Inflammatory macrophage (primary cell): ENCODE measurements at regions not wholly inside any gene's neighbourhood (a gene's known extent, or its start where the extent isn't known, plus 50 kb on each side); places are given as distances from the start of the nearest gene placed in this dataset.

Experiments
- DNase-seq, 2 donors: peaks; one replicate each; pipeline ENCODE4 v3.0.0-alpha.2; 2020 to 2022

GRCh38 chr14:100955201-100955600 lies 51.7 kb upstream of the RTL1 start:
- no peak for DNase-seq

- DNase-seq: no peak
Measured at GRCh38 chr14:100962494-100962893, 59.0 kb upstream of the RTL1 start.

DNA sequence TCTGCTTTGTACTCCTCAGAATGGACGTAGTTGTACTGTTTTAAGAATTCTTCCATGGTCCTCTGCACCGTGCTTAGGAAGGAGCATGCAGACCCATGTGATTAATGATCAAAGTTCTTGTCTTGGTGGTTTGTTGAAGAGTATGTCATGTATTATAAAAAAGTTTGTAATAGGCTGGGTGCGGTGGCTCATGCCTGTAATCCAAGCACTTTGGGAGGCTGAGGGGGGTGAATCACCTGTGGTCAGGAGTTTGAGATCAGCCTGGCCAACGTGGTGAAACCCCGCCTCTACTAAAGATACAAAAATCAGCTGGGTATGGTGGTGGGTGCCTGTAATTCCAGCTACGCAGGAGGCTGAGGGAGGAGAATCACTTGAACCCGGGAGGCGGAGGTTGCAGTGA lies 61.8 kb upstream of the RTL1 start:
- DNase-seq: no peak

DNA sequence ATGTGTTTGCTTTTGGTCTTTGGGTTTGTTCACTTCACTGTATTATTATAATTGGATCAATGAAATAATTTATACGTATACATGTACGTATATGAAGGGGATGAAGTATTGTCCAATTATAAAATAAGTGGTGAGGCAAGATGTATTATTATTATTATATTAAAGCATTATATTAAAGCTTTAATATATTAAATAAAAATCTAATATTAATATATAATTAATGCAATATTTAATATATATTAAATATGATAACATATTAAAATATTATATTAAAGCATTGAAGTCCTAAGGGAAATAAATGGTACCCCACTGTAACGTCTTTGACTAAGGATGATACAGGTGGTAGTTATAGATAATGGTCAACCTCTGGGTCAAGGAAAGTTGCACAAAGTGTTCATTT lies 63.7 kb upstream of the RTL1 start:
- no peak for DNase-seq

GRCh38 chr14:100967930-100968329 lies 64.4 kb upstream of the RTL1 start:
- DNase-seq: no peak

DNA sequence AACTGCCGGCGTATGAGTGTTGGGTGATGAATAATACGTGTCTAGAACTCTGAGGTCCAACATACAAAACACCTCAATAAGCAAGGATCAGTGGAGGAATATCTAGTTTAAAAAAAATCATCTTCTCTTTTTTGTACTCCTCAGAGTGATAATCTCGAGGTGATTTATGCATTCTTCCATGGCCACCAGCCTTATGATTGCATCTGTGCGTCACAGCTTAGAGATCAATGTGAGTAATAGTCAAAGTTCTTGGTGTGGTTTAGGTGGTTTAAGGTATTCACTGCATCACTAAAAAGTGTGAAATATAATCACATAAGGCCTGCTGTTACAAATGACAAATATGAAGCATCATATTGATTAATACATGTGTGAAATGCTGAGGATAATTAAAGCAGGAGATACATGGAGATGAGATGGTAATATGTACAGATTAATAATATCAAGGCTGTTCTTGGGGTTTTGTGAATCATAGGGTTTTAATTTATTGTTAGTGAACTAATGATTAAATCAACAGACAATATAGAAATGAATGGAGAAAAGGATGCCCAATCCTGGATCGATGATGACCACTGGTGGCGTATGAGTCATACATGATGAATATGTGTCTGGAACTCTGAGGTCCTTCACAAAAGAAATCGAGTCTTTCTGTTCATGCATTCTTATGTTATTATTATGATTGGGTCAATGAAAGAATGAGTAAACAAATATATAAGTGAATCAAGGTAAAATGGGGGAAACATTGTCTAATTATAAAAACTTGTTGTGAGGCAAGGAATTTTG lies 68.8 kb upstream of the RTL1 start:
- DNase-seq: no peak

DNA sequence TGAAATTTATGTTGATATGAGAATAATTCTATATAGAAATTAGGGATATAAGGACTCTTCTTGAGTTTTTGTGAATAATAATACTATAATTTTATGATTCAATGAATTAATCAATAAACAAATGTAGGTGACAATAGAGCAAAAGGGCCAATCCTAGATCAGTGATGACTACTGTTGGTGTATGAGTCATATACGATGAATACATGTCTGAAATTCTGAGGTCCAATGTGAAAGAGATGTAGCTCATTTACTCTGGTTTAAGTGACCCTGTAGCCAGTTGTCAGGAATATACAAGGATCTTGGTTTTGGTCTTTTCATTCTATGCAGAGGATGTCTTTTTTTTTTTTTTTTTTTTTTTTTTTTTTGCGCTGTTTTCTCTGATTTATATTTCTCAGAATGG lies 72.1 kb upstream of the RTL1 start:
- DNase-seq: no peak

DNA sequence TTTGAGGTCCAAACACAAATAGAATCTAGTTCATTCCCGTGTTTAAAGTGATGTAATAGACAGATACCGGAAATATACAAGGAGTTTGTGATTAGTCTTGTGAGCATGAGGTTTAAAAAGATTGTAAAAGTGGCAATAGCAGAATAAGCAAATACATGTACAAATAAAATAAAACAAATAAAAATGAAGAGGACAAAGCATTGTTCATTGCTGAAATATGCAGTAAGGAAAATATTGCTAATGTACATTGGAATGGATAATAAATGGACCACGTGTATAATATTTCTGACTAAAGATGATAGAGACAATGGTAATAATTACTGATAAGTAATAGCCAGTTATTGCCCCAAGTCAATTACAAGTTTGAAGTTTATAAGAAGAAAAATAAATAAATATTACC lies 75.6 kb upstream of the RTL1 start:
- no peak for DNase-seq

- DNase-seq: no peak
Measured at GRCh38 chr14:100979780-100980179, 76.3 kb upstream of the RTL1 start.

DNA sequence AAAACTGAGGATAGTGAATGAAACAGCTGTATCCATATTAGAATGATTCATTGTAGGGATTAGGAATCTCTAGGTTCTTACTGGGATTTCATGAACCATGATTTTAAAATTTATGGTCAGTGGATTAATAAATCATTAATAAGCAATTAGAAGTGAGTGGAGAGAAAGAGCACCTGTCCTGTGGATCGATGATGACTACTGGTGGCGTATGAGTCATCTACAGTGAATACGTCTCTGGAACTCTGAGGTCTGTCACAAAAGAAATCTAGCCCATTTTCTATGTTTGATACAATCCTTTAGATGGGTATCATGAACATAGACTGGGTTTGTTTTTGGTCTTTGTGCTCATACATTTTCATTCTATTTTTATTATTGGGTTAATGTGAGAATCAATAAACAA lies 77.3 kb upstream of the RTL1 start:
- no peak for DNase-seq

- DNase-seq: no peak
Measured at GRCh38 chr14:100981809-100982208, 78.3 kb upstream of the RTL1 start.

GRCh38 chr14:100982353-100982752 lies 78.8 kb upstream of the RTL1 start:
- no peak for DNase-seq

DNA sequence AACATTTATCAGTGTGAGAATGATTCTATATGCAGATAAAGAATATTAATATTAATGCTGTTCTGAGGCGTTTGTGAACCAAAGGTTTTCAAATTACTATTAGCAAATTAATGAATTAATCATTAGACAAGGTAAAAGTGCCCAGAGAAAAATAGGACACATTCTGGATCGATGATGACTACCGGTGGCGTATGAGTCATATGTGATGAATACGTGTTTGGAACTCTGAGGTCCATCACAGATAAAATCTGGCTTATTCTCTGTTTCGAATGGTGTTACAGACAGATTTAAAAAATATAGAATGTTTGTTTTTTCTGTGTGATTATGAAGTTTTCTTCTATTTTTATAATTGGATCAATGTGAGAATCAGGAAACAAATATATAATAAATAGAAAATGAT lies 79.2 kb upstream of the RTL1 start:
- no peak for DNase-seq

GRCh38 chr14:100983710-100984109 lies 80.2 kb upstream of the RTL1 start:
- no peak for DNase-seq

- no peak for DNase-seq
Measured at GRCh38 chr14:100988011-100988410, 84.5 kb upstream of the RTL1 start.

GRCh38 chr14:100988411-100988900 lies 84.9 kb upstream of the RTL1 start:
- no peak for DNase-seq

DNA sequence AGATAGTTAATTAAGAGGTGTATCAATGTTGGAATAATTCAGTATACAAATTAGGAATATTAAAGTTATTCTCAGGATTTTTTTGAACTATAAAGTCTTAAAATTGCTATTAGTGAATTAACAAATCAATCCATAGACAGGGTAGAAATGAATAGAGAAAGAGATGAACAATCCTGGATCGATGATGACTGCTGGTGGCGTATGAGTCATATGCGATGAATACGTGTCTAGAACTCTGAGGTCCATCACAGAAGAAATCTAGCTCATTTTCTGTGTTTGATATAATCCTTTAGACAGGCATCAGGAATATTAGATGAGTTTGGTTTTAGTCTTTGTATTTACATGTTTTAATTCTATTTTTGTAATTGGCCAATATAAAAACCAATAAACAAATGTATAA lies 85.4 kb upstream of the RTL1 start:
- DNase-seq: no peak

DNA sequence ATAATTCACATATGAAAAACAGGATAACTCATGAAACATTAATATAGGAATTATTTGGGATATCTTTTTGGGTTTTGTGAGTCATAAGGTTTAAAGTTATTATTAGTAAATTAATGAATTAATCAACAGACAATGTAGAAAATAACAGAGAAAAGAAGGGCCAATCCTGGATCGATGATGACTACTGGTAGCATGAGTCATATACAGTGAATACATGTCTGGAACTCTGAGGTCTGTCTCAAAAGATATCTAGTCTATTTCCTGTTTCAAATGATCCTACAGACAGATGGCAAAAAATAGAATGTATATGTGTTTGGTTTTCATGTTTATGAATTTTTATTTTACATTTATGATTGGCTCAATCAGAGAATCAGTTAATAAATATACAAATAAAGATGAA lies 86.4 kb upstream of the RTL1 start:
- no peak for DNase-seq

DNA sequence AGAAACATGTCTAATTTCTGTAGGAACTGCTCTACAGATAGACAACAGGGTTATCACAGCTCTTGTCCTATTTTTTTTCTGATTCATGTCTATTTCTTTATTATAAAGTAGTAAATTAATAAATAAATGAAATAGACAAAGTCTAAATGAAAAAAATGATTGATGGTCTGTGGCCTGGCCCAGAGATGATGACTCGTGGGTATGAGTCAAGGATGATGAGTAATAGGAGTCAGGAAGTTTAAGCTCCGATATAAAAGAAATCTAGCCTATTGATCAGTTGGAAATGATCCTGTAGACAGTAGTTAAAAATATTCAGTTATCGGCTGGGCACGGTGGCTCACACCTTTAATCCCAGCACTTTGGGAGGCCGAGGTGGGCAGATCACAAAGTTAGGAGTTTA lies 90.6 kb upstream of the RTL1 start:
- no peak for DNase-seq

- DNase-seq: no peak
Measured at GRCh38 chr14:100994756-100995330, 91.3 kb upstream of the RTL1 start.

- no peak for DNase-seq
Measured at GRCh38 chr14:101000711-101001250, 97.3 kb upstream of the RTL1 start.

- DNase-seq: no peak
Measured at GRCh38 chr14:101001311-101002069, 98.0 kb upstream of the RTL1 start.

GRCh38 chr14:101002738-101003137 lies 99.2 kb upstream of the RTL1 start:
- no peak for DNase-seq

- no peak for DNase-seq
Measured at GRCh38 chr14:101004176-101004575, 100.7 kb upstream of the RTL1 start.
